Mesenchymal stem cell (in vitro differentiated cells and primary cell): ENCODE measurements at regions not wholly inside any gene's neighbourhood (a gene's known extent, or its start where the extent isn't known, plus 50 kb on each side); places are given as distances from the start of the nearest gene placed in this dataset.

Experiments
- DNase-seq: peaks from one replicate; pipeline ENCODE4 v3.0.0-alpha.2; 2013
- H2AFZ ChIP-seq: one replicate; pipeline ENCODE4 v1.6.1; 2013; ENCODE audit warnings: low read depth, mild to moderate bottlenecking, control low read depth, inconsistent platforms, low read length, moderate library complexity
- H2AK5ac ChIP-seq: 2 replicates; pipeline ENCODE4 v1.6.1; 2013; ENCODE audit warnings: low read length, moderate library complexity, mild to moderate bottlenecking, inconsistent platforms; ENCODE audit not compliant: severe bottlenecking
- H2BK120ac ChIP-seq: one replicate; pipeline ENCODE4 v1.6.1; 2013; ENCODE audit warnings: low read depth, mild to moderate bottlenecking, inconsistent platforms, low read length, moderate library complexity
- H2BK12ac ChIP-seq, 2 experiments: one replicate each; pipeline ENCODE4 v1.6.1; 2013; ENCODE audit warnings: inconsistent platforms in 2 of 2, low read length in 2 of 2, mild to moderate bottlenecking in 2 of 2, moderate library complexity in 2 of 2, control low read depth in 1 of 2
- H2BK15ac ChIP-seq: one replicate; pipeline ENCODE4 v1.6.1; 2013; ENCODE audit warnings: mild to moderate bottlenecking, low read depth, inconsistent platforms; ENCODE audit not compliant: poor library complexity, severe bottlenecking
- H2BK5ac ChIP-seq: 2 replicates; pipeline ENCODE4 v1.6.1; 2013; ENCODE audit warnings: low read depth, mild to moderate bottlenecking, low read length, control low read depth, inconsistent platforms; ENCODE audit not compliant: poor library complexity, severe bottlenecking
- H3K14ac ChIP-seq, 2 experiments: one replicate each; pipeline ENCODE4 v1.6.1; 2013; ENCODE audit warnings: inconsistent platforms in 2 of 2, low read length in 2 of 2, control low read depth in 1 of 2, mild to moderate bottlenecking in 1 of 2, moderate library complexity in 1 of 2
- H3K18ac ChIP-seq, 2 experiments: one replicate each; pipeline ENCODE4 v1.6.1; 2013; ENCODE audit warnings: inconsistent platforms in 2 of 2, low read length in 2 of 2, control low read depth in 1 of 2, low read depth in 1 of 2, mild to moderate bottlenecking in 1 of 2
- H3K23ac ChIP-seq, 2 experiments: one replicate each; pipeline ENCODE4 v1.6.1; 2013; ENCODE audit warnings: inconsistent platforms in 2 of 2, low read length in 2 of 2, mild to moderate bottlenecking in 2 of 2, moderate library complexity in 2 of 2, control low read depth in 1 of 2
- H3K27ac ChIP-seq: 2 replicates; pipeline ENCODE4 v1.5.1; 2013; ENCODE audit warnings: mild to moderate bottlenecking, moderate library complexity, low read length, control low read depth, inconsistent platforms; ENCODE audit not compliant: poor library complexity, severe bottlenecking
- H3K27me3 ChIP-seq, 2 experiments: 2 replicates each; pipeline versions ENCODE4 v1.6.1 to v1.7.0; 2013; ENCODE audit warnings: low read length in 2 of 2, mild to moderate bottlenecking in 2 of 2, moderate library complexity in 2 of 2, control low read depth in 1 of 2, inconsistent platforms in 1 of 2; ENCODE audit not compliant: control insufficient read depth in 1 of 2, insufficient read depth in 1 of 2
- H3K36me3 ChIP-seq, 2 experiments: 2 replicates each; pipeline versions ENCODE4 v1.6.1 to v1.7.0; 2013; ENCODE audit warnings: low read length in 2 of 2, control low read depth in 1 of 2, inconsistent platforms in 1 of 2, low read depth in 1 of 2, mild to moderate bottlenecking in 1 of 2; ENCODE audit not compliant: insufficient read depth in 2 of 2, control insufficient read depth in 1 of 2
- H3K4ac ChIP-seq, 2 experiments: one replicate each; pipeline ENCODE4 v1.6.1; 2013; ENCODE audit warnings: inconsistent platforms in 2 of 2, low read length in 2 of 2, mild to moderate bottlenecking in 2 of 2, moderate library complexity in 2 of 2, control low read depth in 1 of 2, low read depth in 1 of 2
- H3K4me1 ChIP-seq: 2 replicates; pipeline ENCODE4 v1.6.1; 2013; ENCODE audit warnings: low read depth, low read length, control low read depth; ENCODE audit not compliant: control insufficient read depth, insufficient read depth
- H3K4me2 ChIP-seq: 2 replicates; pipeline ENCODE4 v1.6.1; 2013; ENCODE audit warnings: low read length, mild to moderate bottlenecking, inconsistent platforms; ENCODE audit not compliant: poor library complexity, severe bottlenecking
- H3K4me3 ChIP-seq, 2 experiments: 2 replicates each; pipeline versions ENCODE4 v1.5.1 to v1.7.0; 2013; ENCODE audit warnings: low read length in 2 of 2, mild to moderate bottlenecking in 2 of 2, control low read depth in 1 of 2, low read depth in 1 of 2; ENCODE audit not compliant: insufficient read depth in 1 of 2
- H3K79me1 ChIP-seq: replicated peaks from 2 replicates; pipeline ENCODE4 v1.6.1; 2013; ENCODE audit warnings: mild to moderate bottlenecking, control low read depth, low read length, inconsistent platforms; ENCODE audit not compliant: poor library complexity, severe bottlenecking
- H3K9ac ChIP-seq: 2 replicates; pipeline ENCODE4 v1.7.0; 2013; ENCODE audit warnings: mild to moderate bottlenecking, low read length, moderate library complexity
- H3K9me3 ChIP-seq: 2 replicates; pipeline ENCODE4 v1.7.0; 2013; ENCODE audit warnings: mild to moderate bottlenecking, low read length; ENCODE audit not compliant: control insufficient read depth
- H4K8ac ChIP-seq: one replicate; pipeline ENCODE4 v1.6.1; 2013; ENCODE audit warnings: inconsistent platforms, mild to moderate bottlenecking, low read length, moderate library complexity
- H4K91ac ChIP-seq: one replicate; pipeline ENCODE4 v1.6.1; 2013; ENCODE audit warnings: mild to moderate bottlenecking, low read length, inconsistent platforms
- WGBS: methylation state at CpG from one replicate; pipeline ENCODE4 v1.1.7; 2013; ENCODE audit warnings: mixed read lengths; 5-methylcytosine and 5-hydroxymethylcytosine counted together

DNA sequence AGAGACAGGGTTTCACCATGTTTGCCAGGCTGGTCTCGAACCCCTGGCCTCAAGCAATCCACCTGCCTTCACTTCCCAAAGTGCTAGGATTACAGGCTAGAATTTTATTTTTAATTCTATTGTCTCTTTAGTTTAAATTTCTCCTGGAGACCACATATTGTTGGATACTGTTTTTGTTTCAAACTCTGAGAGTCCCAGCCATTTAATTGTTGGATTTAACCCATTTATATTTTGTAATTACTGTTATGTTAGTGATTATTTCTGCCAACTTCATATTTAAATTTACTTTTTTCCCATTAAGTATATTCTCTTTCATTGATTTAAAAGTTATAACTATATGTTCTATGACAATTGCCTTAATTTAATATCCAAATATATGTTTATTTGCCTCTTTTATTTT is 185.6 kb downstream of the ZNF248 start:
- Histone ChIP-seq H2AK5ac (no peak overlapping the region), H4K8ac (no peak overlapping the region), H3K9me3 (peaks cover 31% of the 10 kb centered on the region), H3K4me2 (no peak overlapping the region), H3K79me1 (no peaks in the 10 kb centered on the region), H3K27me3 (no peaks in the 10 kb centered on the region), H3K23ac (no peak overlapping the region), H3K4me3 (no peak overlapping the region), H4K91ac (no peak overlapping the region), H2BK15ac (no peak overlapping the region), H3K27ac (no peak overlapping the region), H2BK5ac (no peak overlapping the region), H2BK120ac (no peak overlapping the region), H3K14ac (no peak overlapping the region), H2AFZ (no peak overlapping the region), H3K18ac (no peak overlapping the region), H3K9ac (no peak overlapping the region), H2BK12ac (no peak overlapping the region), H3K36me3 (no peaks in the 10 kb centered on the region), H3K4me1 (no peaks in the 10 kb centered on the region), H3K4ac (no peak overlapping the region)
- no peak for DNase-seq
- no CpG with 5 or more reads among the region's 1 CpG for WGBS

DNA sequence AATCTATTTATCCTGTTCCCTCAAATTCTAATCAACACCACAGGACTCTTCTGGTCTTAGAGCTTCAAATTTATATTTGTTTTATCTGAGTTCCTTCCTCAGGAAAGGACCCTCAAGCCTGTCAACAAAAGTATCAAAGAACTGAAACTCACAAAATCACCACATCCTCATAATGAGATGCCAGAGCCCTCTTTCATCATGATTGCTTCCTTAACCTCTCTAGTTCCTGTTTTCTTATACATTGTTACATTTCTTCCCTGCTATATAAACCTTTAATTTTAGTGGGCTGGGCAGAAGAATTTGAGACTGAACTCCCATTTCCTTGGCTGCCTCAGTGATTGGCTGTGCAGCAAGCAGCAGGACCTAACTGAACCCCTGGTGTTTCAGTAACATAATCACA is 189.7 kb downstream of the ZNF248 start:
- no peak overlapping the region for H3K18ac ChIP-seq
- no peak overlapping the region for H2BK15ac ChIP-seq
- no peaks in the 10 kb centered on the region for H3K36me3 ChIP-seq
- H2BK120ac ChIP-seq, result no peak overlapping the region
- H4K8ac ChIP-seq, result no peak overlapping the region
- no peak overlapping the region for H2AFZ ChIP-seq
- H2BK12ac ChIP-seq, result no peak overlapping the region
- H3K4me3 ChIP-seq, result no peak overlapping the region
- no peak overlapping the region for H3K4me2 ChIP-seq
- no peaks in the 10 kb centered on the region for H3K79me1 ChIP-seq
- no peak overlapping the region for H3K4ac ChIP-seq
- H3K27me3 ChIP-seq, result no peaks in the 10 kb centered on the region
- no peak overlapping the region for H2BK5ac ChIP-seq
- H3K9ac ChIP-seq, result no peak overlapping the region
- DNase-seq, result no peak
- no peaks in the 10 kb centered on the region for H3K4me1 ChIP-seq
- no peak overlapping the region for H4K91ac ChIP-seq
- no peak overlapping the region for H2AK5ac ChIP-seq
- no peak overlapping the region for H3K14ac ChIP-seq
- H3K23ac ChIP-seq, result no peak overlapping the region
- H3K27ac ChIP-seq, result no peak overlapping the region
- peaks cover 48% of the 10 kb centered on the region for H3K9me3 ChIP-seq

DNA sequence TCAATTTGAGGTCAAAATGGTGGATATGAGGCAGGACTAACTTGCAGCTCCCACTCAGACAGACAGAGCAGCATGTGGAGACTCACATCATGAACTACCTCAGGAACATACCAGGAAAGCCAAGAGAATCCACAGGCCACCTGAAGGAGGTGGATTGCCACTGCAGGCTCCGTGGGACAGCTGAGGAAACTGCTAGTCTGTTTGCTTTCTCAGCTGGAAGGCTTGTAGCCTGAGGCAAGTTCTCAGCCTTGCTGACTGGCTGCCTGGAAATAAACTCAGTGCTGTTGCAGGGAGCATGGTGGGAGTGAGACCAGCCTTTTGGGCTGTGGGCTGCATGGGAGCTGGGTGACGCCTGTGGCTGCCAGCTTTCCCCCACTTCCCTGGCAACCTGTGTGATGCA is 202.9 kb downstream of the ZNF248 start:
- Histone ChIP-seq H3K4me1 (no peaks in the 10 kb centered on the region), H3K79me1 (no peaks in the 10 kb centered on the region), H3K27me3 (no peaks in the 10 kb centered on the region), H3K14ac (no peak overlapping the region), H2BK120ac (no peak overlapping the region), H4K8ac (no peak overlapping the region), H3K27ac (no peak overlapping the region), H4K91ac (no peak overlapping the region), H3K9ac (no peak overlapping the region), H2BK12ac (no peak overlapping the region), H3K9me3 (peaks cover 23% of the 10 kb centered on the region), H3K23ac (no peak overlapping the region), H3K36me3 (no peaks in the 10 kb centered on the region), H2BK5ac (no peak overlapping the region), H3K18ac (no peak overlapping the region), H3K4me3 (peak overlapping the region in 1 of 2 experiments; percentile 16), H2AFZ (no peak overlapping the region), H3K4me2 (no peak overlapping the region), H2BK15ac (no peak overlapping the region), H3K4ac (no peak overlapping the region), H2AK5ac (no peak overlapping the region)
- 58% methylated on average over 2 of the region's 2 CpGs for WGBS
- no peak for DNase-seq

DNA sequence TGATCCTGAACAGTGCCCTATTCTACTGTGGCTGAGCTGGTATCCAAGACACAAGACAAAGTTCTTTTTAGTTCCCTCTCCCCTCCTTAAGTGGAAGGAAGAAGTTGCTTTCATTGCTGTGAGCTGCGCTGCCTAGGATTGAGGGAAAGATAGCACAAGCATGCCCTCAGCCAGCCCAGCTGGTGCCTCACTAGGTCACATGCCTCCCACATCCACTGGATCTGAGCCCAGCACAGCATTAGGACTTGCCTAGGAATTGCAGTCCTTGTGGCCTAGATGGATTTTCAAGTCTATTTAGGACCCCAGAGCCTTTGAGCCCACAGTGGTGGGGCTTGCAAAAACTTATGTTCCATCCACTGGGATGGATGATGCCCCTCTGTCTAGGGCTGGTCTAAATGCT is 214.2 kb downstream of the ZNF248 start:
- no peak overlapping the region for H3K14ac ChIP-seq
- no peak overlapping the region for H2AFZ ChIP-seq
- peaks cover 13% of the 10 kb centered on the region for H3K9me3 ChIP-seq
- H4K8ac ChIP-seq, result no peak overlapping the region
- H3K18ac ChIP-seq, result no peak overlapping the region
- H2BK120ac ChIP-seq, result no peak overlapping the region
- DNase-seq, result no peak
- H2BK12ac ChIP-seq, result no peak overlapping the region
- H3K27me3 ChIP-seq, result no peaks in the 10 kb centered on the region
- no peaks in the 10 kb centered on the region for H3K36me3 ChIP-seq
- no peak overlapping the region for H3K4ac ChIP-seq
- no peak overlapping the region for H3K4me3 ChIP-seq
- H2BK5ac ChIP-seq, result no peak overlapping the region
- H3K4me1 ChIP-seq, result no peaks in the 10 kb centered on the region
- H3K4me2 ChIP-seq, result no peak overlapping the region
- H3K9ac ChIP-seq, result no peak overlapping the region
- H3K23ac ChIP-seq, result no peak overlapping the region
- 31% methylated on average over 1 of the region's 1 CpG for WGBS
- H2BK15ac ChIP-seq, result no peak overlapping the region
- no peaks in the 10 kb centered on the region for H3K79me1 ChIP-seq
- H4K91ac ChIP-seq, result no peak overlapping the region
- no peak overlapping the region for H3K27ac ChIP-seq
- no peak overlapping the region for H2AK5ac ChIP-seq
